ENCODE measurements at regions not wholly inside any gene's neighbourhood (a gene's known extent, or its start where the extent isn't known, plus 50 kb on each side); places are given as distances from the start of the nearest gene placed in this dataset.

DNA sequence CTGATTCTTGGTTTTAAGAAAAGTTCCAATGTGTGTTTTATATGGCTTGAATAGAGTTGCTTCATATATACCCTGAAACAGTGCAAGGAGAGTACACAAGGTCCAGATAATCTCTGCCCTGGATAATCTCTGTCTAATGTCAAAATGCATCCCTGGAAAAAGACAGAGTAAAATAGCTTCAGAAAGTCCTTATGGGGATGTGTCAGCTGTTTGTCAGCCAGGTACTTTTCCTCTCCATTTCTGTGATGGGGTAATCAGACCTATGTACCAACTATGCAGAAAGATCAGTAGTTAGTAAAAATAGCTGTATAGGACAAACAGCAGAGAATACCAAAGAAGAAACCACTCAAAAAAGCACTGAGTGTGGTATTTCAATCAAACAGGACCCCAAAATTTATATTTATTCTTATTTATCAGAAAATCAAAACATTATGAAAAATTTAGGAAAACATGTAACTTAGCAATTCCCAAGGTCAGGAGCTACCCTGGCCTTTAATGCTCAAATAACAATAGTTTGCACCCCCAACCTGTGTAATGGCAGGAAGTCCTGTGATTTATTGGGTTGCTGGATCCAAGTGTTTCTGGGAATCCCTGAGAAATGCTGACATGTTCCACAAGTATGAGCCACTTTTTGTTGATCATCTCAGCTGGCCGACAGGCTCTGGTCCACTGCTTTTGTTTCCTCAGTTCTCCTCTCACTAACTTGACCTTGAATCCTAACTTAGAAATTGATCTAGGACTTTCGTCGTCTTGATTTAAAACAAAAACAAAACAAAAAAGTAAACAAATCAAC lies 69.6 kb downstream of the MDH1 start:
- no peak for DNase-seq

DNA sequence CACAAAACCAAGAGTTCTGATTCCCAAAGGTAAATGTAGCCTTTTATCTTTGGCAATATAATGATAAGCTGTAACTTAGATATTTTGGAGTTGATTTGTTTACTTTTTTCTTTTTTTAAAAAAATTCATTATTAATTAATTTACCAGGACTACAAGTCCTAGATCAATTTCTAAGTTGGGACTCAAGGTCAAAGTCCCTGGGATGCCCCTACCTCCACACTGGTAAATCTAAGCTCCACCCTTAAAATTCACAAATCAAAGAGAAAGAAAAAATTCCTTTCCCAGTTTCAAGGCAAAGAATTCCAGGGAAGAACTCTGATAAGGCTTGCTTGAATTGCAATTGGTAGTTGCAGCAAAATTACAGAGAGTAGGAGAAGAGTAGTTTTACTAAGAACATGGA lies 71.3 kb downstream of the MDH1 start:
- no peak for DNase-seq

DNA sequence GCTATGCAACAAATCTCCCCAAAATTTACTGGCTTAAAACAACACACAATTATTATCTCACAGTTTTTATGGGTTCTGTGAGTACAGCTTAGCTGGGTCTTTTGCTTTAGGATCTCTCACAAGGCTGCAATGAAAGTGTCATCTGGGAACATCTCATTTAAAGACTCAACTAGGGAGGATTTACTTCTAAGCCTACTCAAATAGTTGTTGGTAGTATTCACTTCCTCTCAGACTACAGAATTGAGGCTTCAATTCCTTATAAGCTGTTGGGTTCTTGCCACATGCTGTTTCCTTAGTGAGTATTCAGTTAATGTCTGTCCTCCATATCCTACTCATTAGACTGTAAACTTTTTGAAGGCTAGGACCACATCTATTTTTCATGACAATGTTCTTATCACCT lies 72.3 kb downstream of the MDH1 start:
- DNase-seq: no peak

GRCh38 chr2:63662028-63662804 lies 73.5 kb downstream of the MDH1 start:
- no peak for DNase-seq

GRCh38 chr2:63663013-63663864 lies 74.5 kb downstream of the MDH1 start:
- DNase-seq: no peak

DNA sequence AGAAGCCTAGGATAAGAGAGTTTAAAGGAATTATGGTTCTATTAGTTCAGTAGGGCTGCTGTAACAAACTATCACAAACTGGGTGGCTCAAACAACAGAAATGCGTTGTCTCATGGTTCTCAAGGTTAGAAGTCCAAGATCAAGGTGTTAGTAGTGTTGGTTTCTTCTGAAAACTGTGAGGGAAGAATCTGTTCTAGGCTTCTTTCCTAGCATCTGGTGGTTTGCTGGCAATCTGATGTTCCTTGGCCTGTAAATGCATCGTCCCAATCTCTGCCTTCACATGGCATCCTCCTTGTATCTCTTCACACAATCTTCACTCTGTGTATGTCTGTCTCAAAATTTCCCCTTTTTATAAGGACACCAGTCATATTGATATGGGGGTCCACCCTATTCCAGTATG lies 76.3 kb downstream of the MDH1 start:
- DNase-seq: no peak

- no peak for DNase-seq
These were observed 77.2 kb downstream of the MDH1 start for GRCh38 chr2:63665846-63666475.

GRCh38 chr2:63667132-63667700 lies 78.5 kb downstream of the MDH1 start:
- no peak for DNase-seq

DNA sequence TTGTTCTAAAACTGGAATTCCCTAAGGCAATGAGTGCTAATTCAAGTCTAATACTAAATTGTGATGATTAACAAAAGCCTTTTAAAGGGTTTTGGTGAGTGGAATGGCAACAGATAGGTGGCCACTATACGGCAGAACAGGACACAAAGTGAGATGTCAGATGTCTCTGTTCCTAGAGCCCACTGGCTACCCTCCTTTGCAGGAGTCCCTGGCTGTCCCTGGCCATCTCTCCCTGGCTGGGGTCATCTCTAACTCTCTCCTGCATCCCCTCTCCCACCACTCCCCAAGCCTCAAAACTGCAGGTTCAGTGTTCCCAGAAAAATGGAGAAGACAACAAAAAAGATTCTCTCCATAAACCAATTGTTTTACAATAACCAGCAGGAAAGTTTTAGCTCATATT lies 79.2 kb downstream of the MDH1 start:
- DNase-seq: no peak

DNA sequence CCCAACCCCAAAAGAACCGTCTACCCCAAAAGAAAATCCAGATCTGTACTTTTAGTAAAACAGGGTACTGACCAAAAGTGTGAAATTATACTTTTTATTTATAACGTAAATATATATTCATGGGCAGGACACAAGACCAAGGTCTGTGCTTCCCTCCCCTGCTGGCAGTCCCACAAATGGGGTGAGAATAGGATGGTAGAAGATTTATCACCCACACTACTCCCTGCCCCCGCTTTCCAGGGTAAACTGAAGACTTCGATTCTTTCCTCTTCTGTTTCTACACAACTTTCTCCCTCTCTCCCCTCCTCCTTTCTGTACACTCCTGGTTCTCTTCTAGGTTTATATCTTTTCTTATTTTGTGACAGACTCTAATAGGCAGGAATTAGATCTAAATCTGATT lies 79.7 kb downstream of the MDH1 start:
- DNase-seq: no peak

DNA sequence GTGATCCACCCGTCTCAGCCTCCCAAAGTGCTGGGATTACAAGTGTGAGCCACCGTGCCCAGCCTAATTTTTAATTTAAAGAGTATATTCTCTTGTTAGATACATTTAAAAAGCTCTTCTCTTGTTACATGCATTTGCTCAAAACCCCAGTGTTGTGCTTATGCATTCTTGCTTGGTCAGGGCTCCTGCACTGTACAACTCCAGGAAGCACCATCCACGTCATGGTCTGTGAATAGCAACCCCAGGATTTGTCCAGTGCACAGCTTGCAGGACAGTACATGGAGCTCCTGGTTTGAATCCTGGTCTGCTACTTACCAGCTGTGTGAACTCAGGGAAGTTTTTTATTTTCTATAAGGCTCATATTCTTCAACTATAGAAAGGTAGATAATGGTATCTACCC lies 80.8 kb downstream of the MDH1 start:
- no peak for DNase-seq

- DNase-seq: no peak
These were observed 85.2 kb downstream of the MDH1 start for GRCh38 chr2:63673865-63674533.

DNA sequence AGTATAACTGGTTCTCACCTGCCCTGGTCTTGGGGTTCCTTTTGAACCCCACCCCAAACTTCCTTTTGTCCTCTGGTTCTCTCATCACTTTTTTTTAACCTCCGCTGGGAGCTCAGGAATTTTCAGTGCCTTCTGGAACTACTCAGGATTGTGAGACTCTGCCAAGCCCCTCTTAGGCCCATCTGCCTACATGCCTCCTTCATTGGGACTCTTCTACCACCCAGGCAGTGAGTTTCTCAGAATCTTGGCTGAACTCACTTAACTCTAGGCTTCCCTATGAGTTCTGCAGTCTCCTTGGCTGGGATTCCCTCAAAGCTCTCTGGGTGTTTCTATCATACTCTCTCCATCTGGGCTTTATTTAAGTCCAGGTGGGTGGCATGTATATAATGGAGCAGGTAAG lies 86.3 kb downstream of the MDH1 start:
- no peak for DNase-seq

DNA sequence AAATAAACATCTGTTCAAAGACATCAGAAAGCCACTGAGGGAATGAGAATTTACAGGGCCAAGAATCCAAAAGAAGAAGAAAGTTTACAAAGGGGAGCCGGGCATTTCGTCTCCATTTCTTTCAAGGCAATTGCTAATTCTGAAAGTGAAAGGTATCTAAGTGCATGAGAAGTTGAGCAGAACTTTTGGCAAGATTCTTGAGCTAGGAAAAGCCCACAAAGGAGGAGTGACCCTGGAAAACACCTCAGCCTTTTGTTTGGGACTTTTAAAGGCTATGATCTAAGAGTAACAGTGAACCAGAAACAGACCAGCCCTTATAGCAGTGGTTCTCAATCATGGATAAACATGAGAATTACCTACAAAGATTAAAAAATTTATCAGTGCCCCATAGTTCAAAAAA lies 87.4 kb downstream of the MDH1 start:
- DNase-seq: no peak

DNA sequence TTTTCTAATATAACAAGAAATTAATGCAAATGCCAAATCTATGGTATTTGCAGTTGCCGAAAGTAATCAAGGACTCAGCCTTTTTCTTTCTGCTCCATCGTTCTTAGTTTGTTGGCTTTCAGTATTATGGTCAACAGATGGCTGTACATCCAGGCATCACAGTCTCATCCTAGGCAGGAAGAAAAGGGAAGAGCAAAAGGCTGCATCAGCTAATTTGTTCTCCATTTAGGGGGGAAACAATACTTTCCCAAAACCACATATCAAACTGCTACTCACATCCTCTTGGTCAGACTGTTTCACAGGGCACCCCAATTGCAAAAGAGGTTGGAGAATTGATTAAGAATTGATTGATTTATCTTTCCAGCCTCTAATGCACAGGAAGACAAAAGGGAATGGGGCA lies 89.3 kb downstream of the MDH1 start:
- DNase-seq: no peak

GRCh38 chr2:63678551-63678950 lies 89.8 kb downstream of the MDH1 start:
- DNase-seq: no peak

- no peak for DNase-seq
These were observed 90.6 kb downstream of the MDH1 start for GRCh38 chr2:63679252-63679855.

DNA sequence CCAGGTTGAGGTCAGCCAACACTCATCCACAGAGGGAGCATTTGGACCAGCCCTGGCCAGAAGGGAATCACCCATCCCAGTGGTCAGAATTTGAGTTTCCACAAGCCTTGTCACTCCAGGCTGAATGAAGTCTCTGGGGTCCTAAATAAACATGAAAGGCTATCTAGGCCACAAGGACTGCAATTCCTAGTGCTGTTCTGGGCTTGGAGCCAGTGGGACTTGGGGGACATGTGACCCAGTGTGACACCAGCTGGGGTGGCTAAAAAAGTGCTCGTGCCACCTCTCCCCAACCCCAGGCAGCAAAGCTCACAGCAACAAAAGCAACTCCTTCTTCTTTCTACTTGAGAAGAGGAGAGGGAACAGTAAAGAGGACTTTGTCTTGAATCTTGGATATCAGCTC lies 91.7 kb downstream of the MDH1 start:
- DNase-seq: no peak

DNA sequence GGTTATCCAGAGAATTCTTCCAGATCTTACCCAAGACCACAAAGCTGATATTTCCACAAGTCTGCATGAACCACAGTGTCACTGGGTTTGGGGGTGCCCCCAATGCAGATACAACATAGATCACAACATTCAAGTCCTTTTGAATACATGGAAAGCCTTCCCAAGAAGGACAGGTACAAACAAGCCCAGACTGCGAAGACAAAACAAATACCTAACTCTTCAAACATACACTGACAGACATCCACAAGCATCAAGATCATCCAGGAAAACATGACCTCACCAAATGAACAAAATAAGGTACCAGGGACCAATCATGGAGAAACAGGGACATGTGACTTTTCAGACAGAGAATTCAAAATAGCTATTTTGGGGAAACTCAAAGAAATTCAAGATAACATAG lies 93.1 kb downstream of the MDH1 start:
- DNase-seq: no peak

- DNase-seq: peak; percentile 28 to 48
These were observed 103.3 kb downstream of the MDH1 start for GRCh38 chr2:63692002-63692606.

- no peak for DNase-seq
These were observed 106.8 kb downstream of the MDH1 start for GRCh38 chr2:63695583-63695982.
